K562 (cell line): ENCODE measurements at regions not wholly inside any gene's neighbourhood (a gene's known extent, or its start where the extent isn't known, plus 50 kb on each side); places are given as distances from the start of the nearest gene placed in this dataset.
A peak's percentile ranks its signal among the peaks of the same experiment; 100 is the strongest.
"Not testable (repeated sequence)": the region's sequence is repeated elsewhere in the genome, so short reads cannot be mapped to it uniquely, and the experiment has no call there.

Source experiments
- ATAC-seq: fragments of 200-7000 bp; cut with Tn5 transposase; 3 replicates; pipeline ENCODE4 v1.9.1; 2020; ENCODE audit warnings: moderate library complexity
- BruUV-seq: library from RNA; stranded (reverse); fragments of 400-500 nt; replicated peaks from 2 replicates; lab custom pipeline; 2021; lab: Mats Ljungman, UMichigan
- CTCF ChIA-PET: fragments of 300-600 bp; formaldehyde crosslinking; extraction: SDS; loops from one replicate; lab custom pipeline; 2021; ENCODE audit warnings: low intra/inter-chr PET ratio; lab: Yijun Ruan, JAX
- POLR2A ChIA-PET: fragments of 300-600, 350-650 bp; sonication (Branson Sonifier 250); formaldehyde crosslinking; extraction: SDS; loops from one replicate; lab custom pipeline; 2021; ENCODE audit warnings: antibody characterized with exemption, inconsistent platforms; lab: Yijun Ruan, JAX
- DNase-seq, 4 experiments: peaks; one replicate each; pipeline versions ENCODE4 v3.0.0 to v3.0.0-alpha.2; 2011 to 2018; ENCODE audit warnings: low spot score in 3 of 4, mixed read lengths in 3 of 4; ENCODE audit errors: extremely low read depth in 1 of 4
- FAIRE-seq: peaks from 2 replicates; lab custom pipeline; 2011; peaks lifted over from hg19 to GRCh38; lab: Jason Lieb, UNC
- H2AFZ ChIP-seq: 2 replicates; pipeline ENCODE4 v1.6.0; 2011; ENCODE audit warnings: low read depth, low read length, control low read depth, inconsistent platforms
- H3K27ac ChIP-seq: fragments of 200-600 bp; 3 replicates; pipeline ENCODE4 v1.8.0; 2011; ENCODE audit warnings: low read depth, mild to moderate bottlenecking, control low read depth, inconsistent platforms, low read length, moderate library complexity, mixed read lengths; ENCODE audit errors: extremely low read depth
- H3K27me3 ChIP-seq, 2 experiments: fragments of 300-600 bp in 1 of 2; 2 replicates in 1 of 2; 3 replicates in 1 of 2; pipeline versions ENCODE4 v1.6.0 to v1.8.0; 2011; ENCODE audit warnings: inconsistent platforms in 2 of 2, low read length in 2 of 2, mild to moderate bottlenecking in 1 of 2, mixed read lengths in 1 of 2, moderate library complexity in 1 of 2; ENCODE audit not compliant: control insufficient read depth in 2 of 2, insufficient read depth in 2 of 2
- H3K36me3 ChIP-seq: fragments of 300-600 bp; 3 replicates; pipeline ENCODE4 v1.8.0; 2011; ENCODE audit warnings: mild to moderate bottlenecking, low read length, inconsistent platforms; ENCODE audit not compliant: control insufficient read depth, insufficient read depth
- H3K4me1 ChIP-seq, 2 experiments: fragments of 200-600 bp in 1 of 2; replicated peaks in 1 of 2; 2 replicates in 1 of 2; 3 replicates in 1 of 2; pipeline versions ENCODE4 v1.5.1 to v1.8.0; 2011; ENCODE audit warnings: inconsistent platforms in 2 of 2, low read length in 2 of 2, mild to moderate bottlenecking in 1 of 2, mixed read lengths in 1 of 2, moderate library complexity in 1 of 2; ENCODE audit not compliant: control insufficient read depth in 2 of 2, insufficient read depth in 2 of 2
- H3K4me2 ChIP-seq: 2 replicates; pipeline ENCODE4 v1.6.1; 2011; ENCODE audit warnings: low read length, control low read depth, inconsistent platforms, mixed read lengths; ENCODE audit not compliant: insufficient read depth
- H3K4me3 ChIP-seq: fragments of 200-600 bp; sonication (generic), shearing (Covaris generic); 2 replicates; pipeline ENCODE4 v1.5.1; 2016; ENCODE audit warnings: control low read depth, inconsistent platforms
- H3K79me2 ChIP-seq: fragments of 200-600 bp; 3 replicates; pipeline ENCODE4 v1.8.0; 2011; ENCODE audit warnings: low read length, inconsistent platforms; ENCODE audit not compliant: control insufficient read depth, insufficient read depth
- H3K9ac ChIP-seq, 2 experiments: 2 replicates each; pipeline versions ENCODE4 v1.6.0 to v1.6.1; 2011; ENCODE audit warnings: low read depth in 2 of 2, low read length in 2 of 2, control low read depth in 1 of 2, inconsistent platforms in 1 of 2, mild to moderate bottlenecking in 1 of 2, mixed read lengths in 1 of 2; ENCODE audit not compliant: insufficient read depth in 1 of 2
- H3K9me1 ChIP-seq: one replicate; pipeline ENCODE4 v1.6.0; 2011; ENCODE audit warnings: inconsistent platforms, mild to moderate bottlenecking, low read length, moderate library complexity; ENCODE audit not compliant: control insufficient read depth, insufficient read depth
- H3K9me3 ChIP-seq: replicated peaks from 2 replicates; pipeline ENCODE4 v1.5.1; 2011; ENCODE audit warnings: low read depth, low read length, inconsistent platforms; ENCODE audit not compliant: control insufficient read depth, insufficient read depth
- H4K20me1 ChIP-seq: replicated peaks from 2 replicates; pipeline ENCODE4 v1.6.1; 2011; ENCODE audit warnings: low read length, inconsistent platforms, mixed read lengths; ENCODE audit not compliant: control insufficient read depth, insufficient read depth
- CEBPG ChIP-seq, 3 experiments: fragments of 200-800 bp in 1 of 3; sonication (Bioruptor generic) in 1 of 3; sonication (generic) in 1 of 3; formaldehyde crosslinking in 1 of 3; IDR thresholded peaks in 2 of 3; conservative IDR thresholded peaks in 1 of 3; 2 replicates each; pipeline versions ENCODE4 v1.6.1 to v1.8.0; 2016 to 2022; ENCODE audit warnings: missing compliant biosample characterization in 2 of 3, missing genetic modification characterization in 2 of 3, mild to moderate bottlenecking in 1 of 3, missing genetic modification reagents in 1 of 3
- GABPA ChIP-seq: fragments of 200-800 bp; sonication (Bioruptor generic); conservative IDR thresholded peaks from 2 replicates; pipeline ENCODE4 v1.6.1; 2016; ENCODE audit warnings: low read depth, missing genetic modification characterization, missing compliant biosample characterization
- ZFX ChIP-seq: sonication (generic); formaldehyde crosslinking; IDR thresholded peaks from 2 replicates; pipeline ENCODE4 v1.8.0; 2022; ENCODE audit warnings: mild to moderate bottlenecking, missing genetic modification reagents, moderate library complexity
- ZMIZ1 ChIP-seq, 2 experiments: fragments of 150-350 bp in 1 of 2; IDR thresholded peaks; 2 replicates each; pipeline ENCODE4 v1.6.1; 2012 to 2016; ENCODE audit warnings: low read depth in 2 of 2, low read length in 2 of 2, mild to moderate bottlenecking in 1 of 2, moderate library complexity in 1 of 2
- ZNF589 ChIP-seq: fragments of 200-800 bp; sonication (Bioruptor generic); IDR thresholded peaks from 2 replicates; pipeline ENCODE4 v1.6.1; 2016; ENCODE audit warnings: low read depth, missing genetic modification characterization, missing compliant biosample characterization
- WGBS: fragments of 100-300 bp; shearing (Covaris generic); methylation state at CpG from one replicate; pipeline ENCODE4 v1.1.6; 2016; ENCODE audit warnings: low coverage, mixed read lengths; ENCODE audit not compliant: insufficient coverage; ENCODE audit errors: missing lambda C conversion rate; 5-methylcytosine and 5-hydroxymethylcytosine counted together
- in situ Hi-C: fragments of 300-500 bp; cut with MboI; formaldehyde crosslinking; loops from 4 replicates; pipeline ENCODE4 v1.15.0; 2018; ENCODE audit warnings: inconsistent platforms, mixed read lengths
- intact Hi-C: fragments of 100-400 bp; cut with micrococcal nuclease; formaldehyde crosslinking; loops from 2 replicates; pipeline ENCODE4 v1.14.2; 2022

GRCh38 chr2:111624411-111625156 is 259.4 kb downstream of the ANAPC1 start (continued):
- no peak for TF ChIP-seq ZMIZ1 (IDR thresholded peaks at IDR 0.05; ENCODE audit: low read depth in 2 of 2, low read length in 2 of 2)
- TF ChIP-seq, all 486 proteins: peak for 18

- DNase-seq, FAIRE-seq, H3K36me3 ChIP-seq, H3K79me2 ChIP-seq, H3K27ac ChIP-seq, H4K20me1 ChIP-seq, H3K27me3 ChIP-seq, H2AFZ ChIP-seq, H3K9ac ChIP-seq, intact Hi-C loops, H3K4me2 ChIP-seq, H3K4me3 ChIP-seq, H3K9me3 ChIP-seq, ATAC-seq, in situ Hi-C loops, BruUV-seq, CTCF ChIA-PET, H3K9me1 ChIP-seq: not testable (repeated sequence)
- 31% methylated on average over 7 of the region's 12 CpGs for WGBS
- TF ChIP-seq CEBPG (CRISPR knock-in tag; IDR thresholded peaks at IDR 0.05): 0 out of 2 replicates have a peak, but pooled peaks have one; percentile 1
- TF ChIP-seq CEBPG (tag; conservative IDR thresholded peaks at IDR 0.05 in 1 of 2, IDR thresholded peaks at IDR 0.05 in 1 of 2): peak in 1 of 2 experiments; percentile 48; a peak in 2 of 4 replicates
- TF ChIP-seq ZFX (CRISPR knock-in tag): 0 out of 2 replicates have a peak, but pooled peaks have one; percentile 1
- TF ChIP-seq ZNF589 (CRISPR knock-in tag): 0 out of 2 replicates have a peak, but pooled peaks have one; percentile 48
- 0 out of 2 replicates have a peak, but pooled peaks have one; percentile 13 for TF ChIP-seq GABPA (tag)
- peaks cover 6 to 12% of the 10 kb centered on the region in 2 experiments; a peak in 4 of 5 replicates for H3K4me1 ChIP-seq
- POLR2A ChIA-PET: interaction anchor here (0.8 to 1.2 kb wide), 4 partner anchors 15 to 893 kb away, joined by 3 to 5 read pairs (median 4); no protein-coding TSS in a partner anchor
Measured at GRCh38 chr2:111625157-111625537, 258.8 kb downstream of the ANAPC1 start.
